PFSK-1 (cell line): ENCODE measurements at regions not wholly inside any gene's neighbourhood (a gene's known extent, or its start where the extent isn't known, plus 50 kb on each side); places are given as distances from the start of the nearest gene placed in this dataset.

ENCODE experiments used
- FOXP2 ChIP-seq: optimal IDR thresholded peaks from 2 replicates; pipeline ENCODE3; 2011; ENCODE audit warnings: borderline replicate concordance, control low read depth, inconsistent platforms; ENCODE audit not compliant: insufficient read depth; ENCODE audit errors: extremely low read length, extremely low read depth
- POLR2AphosphoS5 ChIP-seq: IDR thresholded peaks from 2 replicates; pipeline ENCODE4 v1.6.1; 2012; ENCODE audit warnings: low read depth, mild to moderate bottlenecking, control low read depth, low read length, moderate library complexity
- REST ChIP-seq, 2 experiments: IDR thresholded peaks; 2 replicates each; pipeline versions ENCODE4 v1.6.1 to v1.8.0; 2011 to 2012; ENCODE audit warnings: low read depth in 2 of 2, low read length in 2 of 2, control low read depth in 1 of 2, inconsistent platforms in 1 of 2, mild to moderate bottlenecking in 1 of 2, moderate library complexity in 1 of 2; ENCODE audit not compliant: insufficient read depth in 1 of 2
- SIN3A ChIP-seq: IDR thresholded peaks from 2 replicates; pipeline ENCODE4 v1.6.1; 2012; ENCODE audit warnings: mild to moderate bottlenecking, low read length, moderate library complexity, borderline replicate concordance; ENCODE audit not compliant: insufficient read depth
- TAF1 ChIP-seq: IDR thresholded peaks from 2 replicates; pipeline ENCODE4 v1.6.1; 2012; ENCODE audit warnings: low read length, control low read depth, borderline replicate concordance; ENCODE audit not compliant: insufficient read depth

- TF ChIP-seq REST (IDR thresholded peaks at IDR 0.05; ENCODE audit: insufficient read depth in 1 of 2, low read depth in 2 of 2, low read length in 2 of 2): no peak
- no peak for TF ChIP-seq POLR2AphosphoS5
- TF ChIP-seq TAF1: no peak
- no peak for TF ChIP-seq SIN3A
- TF ChIP-seq FOXP2: no peak
Measured at GRCh38 chr12:58459191-58459590, 461.1 kb downstream of the LRIG3 start.
